Retina (tissue), 1 donor: ENCODE measurements at regions not wholly inside any gene's neighbourhood (a gene's known extent, or its start where the extent isn't known, plus 50 kb on each side); places are given as distances from the start of the nearest gene placed in this dataset.
A peak's percentile ranks its signal among the peaks of the same experiment; 100 is the strongest.

ENCODE experiments used
- DNase-seq: peaks from one replicate; pipeline ENCODE4 v3.0.0-alpha.2; 2016

- DNase-seq, result no peak
These were observed 2384.6 kb upstream of the WWC1 start for GRCh38 chr5:165906871-165907270.

GRCh38 chr5:165913059-165913458 lies 2378.4 kb upstream of the WWC1 start:
- no peak for DNase-seq

DNA sequence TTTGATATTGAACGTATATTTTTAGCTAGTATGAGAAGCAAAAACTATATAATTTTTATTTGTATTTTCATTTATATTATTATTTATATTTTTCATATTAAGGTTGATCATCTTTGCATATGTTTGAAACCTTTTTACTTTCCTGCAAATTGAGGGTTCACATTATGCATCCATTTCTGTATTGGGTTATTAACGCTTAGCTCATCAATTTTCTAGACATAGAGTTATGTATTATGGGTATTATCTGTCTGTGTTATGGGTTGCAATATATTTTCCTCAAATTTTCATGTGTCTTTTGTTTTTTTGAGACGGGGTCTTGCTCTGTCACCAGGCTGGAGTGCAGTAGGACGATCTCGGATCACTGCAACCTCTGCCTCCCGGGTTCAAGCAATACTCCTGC lies 2377.0 kb upstream of the WWC1 start:
- DNase-seq, result no peak

GRCh38 chr5:165919196-165919595 lies 2372.2 kb upstream of the WWC1 start:
- DNase-seq, result no peak

DNA sequence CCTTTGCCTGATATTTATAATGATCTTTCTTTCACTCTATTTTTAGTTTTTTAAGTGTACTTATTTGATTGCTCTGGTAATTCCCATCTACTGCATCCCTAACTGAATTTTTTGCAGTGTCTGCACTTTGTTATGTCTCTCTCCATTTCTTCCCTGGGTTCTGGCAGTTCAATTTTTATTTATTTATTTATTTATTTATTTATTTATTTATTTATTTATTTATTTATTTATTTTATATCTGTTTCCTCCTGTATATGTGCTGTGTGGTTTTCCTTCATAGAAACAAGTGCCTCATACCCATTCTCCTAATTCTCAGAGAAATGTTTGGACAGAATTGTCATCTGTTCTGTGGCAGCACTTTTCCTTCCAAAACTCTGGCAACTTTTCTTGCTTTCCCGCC lies 2370.8 kb upstream of the WWC1 start:
- DNase-seq, result no peak

DNA sequence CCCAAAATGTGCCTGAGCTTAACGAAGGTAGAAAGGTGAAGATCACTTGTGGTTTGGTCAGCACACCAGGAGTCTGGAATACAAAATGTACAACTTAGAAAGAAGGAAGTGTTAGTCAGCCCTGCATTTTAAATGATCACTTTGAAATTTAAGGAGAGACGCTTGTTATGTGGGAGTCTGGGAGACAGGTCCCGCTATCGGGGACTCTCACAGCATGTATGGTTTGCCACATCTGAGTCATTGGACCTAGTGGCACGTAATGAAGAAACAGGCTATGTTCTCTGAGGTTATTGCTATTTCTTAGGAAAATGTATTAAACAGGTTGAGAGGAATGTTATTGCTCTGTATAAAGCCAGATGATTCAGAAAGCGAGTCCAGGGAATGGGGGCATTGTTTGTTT lies 2362.5 kb upstream of the WWC1 start:
- no peak for DNase-seq

DNA sequence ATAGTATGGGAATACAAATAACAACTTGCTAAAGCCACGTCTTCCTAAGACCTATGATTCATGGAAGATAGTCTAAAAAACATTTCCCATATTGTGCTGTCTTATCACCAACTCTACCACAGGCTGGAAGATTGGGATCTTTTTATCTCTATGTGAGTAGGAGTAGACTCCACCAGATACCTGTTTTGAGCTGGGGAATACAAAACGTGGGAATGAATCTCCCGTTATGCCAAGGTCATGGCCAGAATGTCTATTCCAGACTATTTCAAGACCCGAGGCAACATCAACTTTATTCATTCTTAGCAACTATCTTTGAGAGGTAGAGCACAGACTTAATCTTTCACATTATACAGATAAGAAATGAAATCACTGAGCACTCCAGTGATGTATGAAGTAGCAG lies 2350.9 kb upstream of the WWC1 start:
- no peak for DNase-seq

- DNase-seq, result no peak
These were observed 2334.6 kb upstream of the WWC1 start for GRCh38 chr5:165956854-165957253.

DNA sequence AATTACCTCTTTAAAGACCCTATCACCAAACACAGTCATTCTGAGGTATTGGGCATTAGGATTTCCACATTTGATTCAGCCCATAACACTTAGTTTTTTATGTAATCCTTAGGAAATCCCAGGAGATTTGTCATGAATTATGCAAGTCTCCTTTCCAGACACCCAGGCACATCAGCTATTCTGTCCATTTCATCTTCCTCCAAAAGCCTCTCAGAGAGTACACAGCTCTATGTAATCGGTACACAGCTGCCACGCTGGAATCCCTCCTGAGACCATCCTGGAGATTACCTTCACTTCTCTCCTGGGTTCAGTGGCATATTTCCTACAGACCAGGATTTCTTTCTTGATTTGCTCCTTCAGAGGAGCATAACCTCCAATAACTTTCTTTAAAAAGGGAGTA lies 2309.8 kb upstream of the WWC1 start:
- peak; percentile 29 for DNase-seq

DNA sequence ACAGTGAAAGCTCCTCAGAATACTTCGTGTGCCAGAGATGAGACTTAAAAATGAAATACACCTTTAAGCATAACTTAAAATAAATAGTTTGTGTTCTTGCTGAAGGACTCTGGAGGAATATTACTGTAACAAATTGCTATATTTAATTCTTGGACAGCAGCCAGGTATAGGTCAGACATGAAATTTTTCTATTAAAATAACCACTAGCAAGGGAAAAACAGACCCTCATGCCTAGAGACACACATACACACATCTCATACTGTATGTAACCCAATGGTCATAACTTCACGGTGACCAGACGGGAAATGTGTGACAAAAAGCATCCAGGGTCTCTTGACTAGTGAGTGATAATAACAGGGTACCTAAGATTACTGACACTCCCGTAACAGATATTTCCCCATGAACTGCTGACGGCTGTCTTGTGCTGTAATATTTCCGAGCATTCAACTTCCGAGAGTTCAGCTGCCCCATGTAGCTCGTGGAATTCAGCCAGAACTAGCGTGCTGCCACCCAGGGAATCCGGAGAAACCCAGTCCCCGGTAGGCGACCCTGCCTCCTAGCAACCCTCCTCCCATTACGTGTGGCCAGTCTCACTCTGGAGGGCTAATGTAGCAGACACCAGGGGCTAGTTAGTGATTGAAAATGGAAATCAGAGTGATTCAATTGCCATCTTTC lies 2295.1 kb upstream of the WWC1 start:
- DNase-seq, result peak; percentile 5

GRCh38 chr5:165999693-166000320 lies 2291.6 kb upstream of the WWC1 start:
- no peak for DNase-seq

DNA sequence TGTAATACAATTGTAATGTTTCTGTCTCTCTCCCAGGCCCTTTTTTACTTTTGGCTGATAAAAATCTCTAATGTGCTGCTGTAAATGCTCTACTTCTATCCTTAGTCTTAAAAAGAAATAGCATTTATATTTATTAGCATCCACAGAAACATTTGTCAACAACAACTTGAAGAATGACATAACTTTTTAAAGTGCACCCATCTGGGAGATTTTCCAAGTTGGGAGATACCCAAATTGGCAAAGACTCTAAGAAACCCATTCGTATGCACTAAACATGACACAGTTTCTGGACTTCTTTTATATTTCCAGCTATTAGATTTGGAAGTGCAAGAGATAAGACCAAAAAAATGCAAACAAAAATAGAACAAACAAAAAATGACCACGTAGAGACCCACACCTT lies 2287.4 kb upstream of the WWC1 start:
- DNase-seq, result no peak

GRCh38 chr5:166013415-166013814 lies 2278.0 kb upstream of the WWC1 start:
- no peak for DNase-seq

DNA sequence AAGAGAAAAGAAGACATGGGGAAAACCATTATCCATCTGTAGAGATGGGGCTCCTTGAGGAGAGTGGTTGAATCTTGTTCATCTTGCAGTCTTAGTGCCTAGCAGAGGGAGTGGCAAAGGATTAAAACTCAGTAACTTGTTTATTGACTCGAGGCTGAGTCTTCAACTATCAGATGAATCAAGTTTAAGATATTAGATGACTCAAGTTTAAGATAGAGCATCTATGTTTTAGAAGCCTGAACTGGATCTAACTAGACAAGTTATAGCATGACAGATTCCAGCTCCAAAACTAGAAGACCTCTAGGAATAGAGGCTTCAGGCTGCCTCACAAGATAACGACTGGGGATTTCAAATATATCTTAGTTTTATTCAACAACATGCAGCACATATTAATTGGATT lies 2277.2 kb upstream of the WWC1 start:
- DNase-seq, result no peak

GRCh38 chr5:166018716-166019115 lies 2272.7 kb upstream of the WWC1 start:
- no peak for DNase-seq

GRCh38 chr5:166022065-166022464 lies 2269.4 kb upstream of the WWC1 start:
- no peak for DNase-seq

DNA sequence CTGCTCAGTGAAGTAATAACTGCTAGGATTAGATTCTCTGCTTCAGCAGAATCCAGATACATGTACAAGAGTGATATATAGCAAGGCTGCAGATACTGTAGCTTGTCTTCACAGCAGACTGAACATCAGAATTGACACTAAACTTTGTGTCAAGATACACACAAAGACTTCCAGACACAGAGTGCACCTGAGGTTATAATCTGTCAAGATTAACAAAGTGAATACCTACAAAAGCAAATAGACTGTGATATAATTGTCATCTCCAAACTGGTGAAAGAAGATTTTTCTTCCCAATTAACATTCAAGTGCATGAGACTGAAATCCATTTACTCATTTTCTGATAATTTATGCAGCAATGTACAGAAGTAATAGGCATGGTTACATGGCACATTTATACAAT lies 2266.5 kb upstream of the WWC1 start:
- DNase-seq, result no peak

DNA sequence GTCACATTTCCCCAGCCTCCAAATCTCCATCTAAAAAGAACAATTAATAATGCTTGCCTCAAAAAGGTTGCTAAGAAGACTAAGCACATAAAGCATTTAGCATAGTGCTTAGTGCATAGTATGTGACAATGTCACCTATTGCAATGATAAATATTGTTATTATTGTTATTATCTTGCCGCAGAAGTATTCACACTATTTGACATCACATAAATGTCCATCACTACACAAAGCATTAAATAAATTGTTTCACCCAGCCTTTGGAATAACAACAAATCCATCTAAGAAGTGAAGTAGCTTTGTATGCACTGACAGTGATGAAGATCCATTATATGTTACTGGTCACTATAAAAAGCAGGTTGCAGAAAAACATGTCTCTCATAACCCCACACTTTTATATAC lies 2263.9 kb upstream of the WWC1 start:
- no peak for DNase-seq

GRCh38 chr5:166031926-166032325 lies 2259.5 kb upstream of the WWC1 start:
- no peak for DNase-seq

DNA sequence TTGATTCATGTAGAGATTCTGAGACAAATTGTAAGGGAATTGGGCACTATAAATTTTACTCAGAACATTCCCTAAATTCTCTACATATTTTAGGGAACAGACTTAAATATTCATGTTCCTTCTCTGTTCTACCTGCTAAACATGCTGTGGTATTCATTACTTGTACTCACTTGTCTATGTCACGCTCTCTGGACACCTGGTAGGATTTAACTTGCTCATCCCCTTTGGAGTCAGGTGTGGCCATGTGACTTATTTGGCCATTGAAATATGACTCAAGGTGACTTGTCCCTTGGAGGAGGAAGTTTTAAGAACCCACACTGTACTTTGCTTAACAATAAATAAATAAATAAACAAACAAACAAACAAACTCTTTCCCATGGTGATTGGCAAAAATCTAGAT lies 2258.8 kb upstream of the WWC1 start:
- DNase-seq, result no peak

- DNase-seq, result no peak
These were observed 2245.5 kb upstream of the WWC1 start for GRCh38 chr5:166045961-166046360.

DNA sequence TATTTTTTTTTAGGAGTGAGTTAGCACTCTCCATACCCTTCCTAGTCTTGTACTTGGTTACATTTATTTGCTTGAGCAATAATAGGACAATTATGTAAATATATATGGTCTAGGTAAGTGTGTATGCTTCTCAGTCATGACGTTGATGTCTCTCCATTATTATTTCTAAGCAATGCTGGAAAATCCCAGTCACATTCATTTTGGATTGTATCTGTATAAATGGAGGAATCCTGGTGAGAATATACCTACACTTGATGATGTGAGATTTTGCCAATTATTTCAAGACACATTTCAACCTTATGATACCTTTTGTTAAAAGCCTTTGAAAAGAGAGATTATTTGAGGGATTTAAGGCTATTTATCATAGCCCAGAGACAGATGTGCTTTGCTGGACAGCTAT lies 2244.5 kb upstream of the WWC1 start:
- no peak for DNase-seq

- no peak for DNase-seq
These were observed 2240.9 kb upstream of the WWC1 start for GRCh38 chr5:166050531-166050930.

GRCh38 chr5:166058660-166059059 lies 2232.8 kb upstream of the WWC1 start:
- DNase-seq, result no peak

DNA sequence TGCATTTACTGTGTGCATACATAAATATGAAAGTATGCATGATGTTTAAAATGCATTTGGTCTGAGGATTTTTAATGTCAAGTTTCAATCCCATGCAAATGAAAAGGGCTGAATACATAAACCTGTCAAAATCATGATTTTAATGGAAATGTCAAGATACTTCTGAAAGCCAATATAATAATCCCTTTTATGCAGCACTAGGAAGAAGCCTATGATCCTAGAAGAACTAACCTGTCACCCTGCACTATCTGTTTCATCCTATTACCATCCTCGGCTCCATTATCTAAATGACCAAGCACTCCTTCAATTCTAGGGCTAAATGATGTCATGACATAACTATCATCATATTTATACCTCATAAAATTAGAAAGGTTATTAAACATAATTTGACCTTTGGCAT lies 2229.4 kb upstream of the WWC1 start:
- no peak for DNase-seq
